Neural cell (in vitro differentiated cells): ENCODE measurements at regions not wholly inside any gene's neighbourhood (a gene's known extent, or its start where the extent isn't known, plus 50 kb on each side); places are given as distances from the start of the nearest gene placed in this dataset.

ENCODE experiments used
- H2AFZ ChIP-seq: fragments of 200-600, 300-800 bp; sonication (generic), shearing (Covaris generic); 2 replicates; pipeline ENCODE4 v1.6.0; 2014; ENCODE audit warnings: low read depth, mild to moderate bottlenecking, antibody characterized with exemption, low read length, moderate library complexity
- H3F3A ChIP-seq: fragments of 200-600 bp; shearing (Covaris generic); 2 replicates; pipeline ENCODE4 v1.6.1; 2016; ENCODE audit warnings: mild to moderate bottlenecking, moderate library complexity, mixed read lengths, antibody characterized with exemption, low read length; ENCODE audit not compliant: insufficient read depth, poor library complexity, severe bottlenecking
- H3K27ac ChIP-seq: fragments of 200-600, 300-800 bp; sonication (generic), shearing (Covaris generic); 2 replicates; pipeline ENCODE4 v1.5.1; 2014; ENCODE audit warnings: mild to moderate bottlenecking, low read length, moderate library complexity
- H3K27me3 ChIP-seq: fragments of 300-800, 200-600 bp; sonication (generic), shearing (Covaris generic); 2 replicates; pipeline ENCODE4 v1.6.0; 2014; ENCODE audit warnings: mild to moderate bottlenecking, low read depth, low read length, moderate library complexity; ENCODE audit not compliant: insufficient read depth
- H3K36me3 ChIP-seq: fragments of 300-800, 200-600 bp; sonication (generic), shearing (Covaris generic); 2 replicates; pipeline ENCODE4 v1.5.1; 2014; ENCODE audit warnings: mild to moderate bottlenecking, antibody characterized with exemption, low read length, moderate library complexity; ENCODE audit not compliant: insufficient read depth
- H3K4me2 ChIP-seq: fragments of 300-800, 200-600 bp; sonication (generic), shearing (Covaris generic); 2 replicates; pipeline ENCODE4 v1.6.0; 2014; ENCODE audit warnings: mild to moderate bottlenecking, low read length
- H3K4me3 ChIP-seq: fragments of 300-800, 200-600 bp; sonication (generic), shearing (Covaris generic); 2 replicates; pipeline ENCODE4 v1.5.1; 2014; ENCODE audit warnings: mild to moderate bottlenecking, low read length, moderate library complexity
- H3K79me2 ChIP-seq: fragments of 200-600 bp; shearing (Covaris generic); replicated peaks from 2 replicates; pipeline ENCODE4 v1.6.0; 2014; ENCODE audit warnings: mild to moderate bottlenecking, low read length, moderate library complexity; ENCODE audit not compliant: insufficient read depth
- H3K9ac ChIP-seq: fragments of 300-800, 200-600 bp; sonication (generic), shearing (Covaris generic); 2 replicates; pipeline ENCODE4 v1.6.1; 2016; ENCODE audit warnings: mild to moderate bottlenecking, low read length, mixed read lengths
- H3K9me2 ChIP-seq: fragments of 200-600 bp; shearing (Covaris generic); 2 replicates; pipeline ENCODE4 v1.6.1; 2016; ENCODE audit warnings: mild to moderate bottlenecking, low read length, mixed read lengths; ENCODE audit not compliant: insufficient read depth
- H3K9me3 ChIP-seq: fragments of 200-600, 300-800 bp; sonication (generic), shearing (Covaris generic); 2 replicates; pipeline ENCODE4 v1.6.1; 2016; ENCODE audit warnings: mild to moderate bottlenecking, mixed run types, low read length, moderate library complexity, mixed read lengths
- H4K20me1 ChIP-seq: fragments of 200-600 bp; shearing (Covaris generic); 2 replicates; pipeline ENCODE4 v1.6.1; 2016; ENCODE audit warnings: mild to moderate bottlenecking, mixed run types; ENCODE audit not compliant: insufficient read depth
- CTCF ChIP-seq: fragments of 450-650 bp; IDR thresholded peaks from 2 replicates; pipeline ENCODE4 v1.5.1; 2014; ENCODE audit warnings: antibody characterized with exemption, mild to moderate bottlenecking, moderate library complexity; ENCODE audit not compliant: poor library complexity, severe bottlenecking
- EP300 ChIP-seq: fragments of 450-650 bp; conservative IDR thresholded peaks from 2 replicates; pipeline ENCODE4 v1.6.1; 2014; ENCODE audit warnings: antibody characterized with exemption, mild to moderate bottlenecking, moderate library complexity; ENCODE audit not compliant: poor library complexity, severe bottlenecking
- EZH2 ChIP-seq: fragments of 200-600, 300-800 bp; shearing (Covaris generic), sonication (generic); IDR thresholded peaks from 2 replicates; pipeline ENCODE4 v1.6.1; 2014; ENCODE audit warnings: antibody characterized with exemption, low read length, borderline replicate concordance, mild to moderate bottlenecking; ENCODE audit not compliant: insufficient read depth, poor library complexity, severe bottlenecking
- MXI1 ChIP-seq: fragments of 450-650 bp; conservative IDR thresholded peaks from 2 replicates; pipeline ENCODE4 v1.6.1; 2014; ENCODE audit warnings: antibody characterized with exemption, mild to moderate bottlenecking; ENCODE audit not compliant: poor library complexity, severe bottlenecking
- POLR2AphosphoS5 ChIP-seq: IDR thresholded peaks from 2 replicates; pipeline ENCODE4 v1.6.1; 2012
- RAD21 ChIP-seq: fragments of 450-650 bp; conservative IDR thresholded peaks from 2 replicates; pipeline ENCODE4 v1.6.1; 2014; ENCODE audit warnings: antibody characterized with exemption, mild to moderate bottlenecking, moderate library complexity
- REST ChIP-seq: IDR thresholded peaks from 2 replicates; pipeline ENCODE4 v1.6.1; 2012; ENCODE audit warnings: borderline replicate concordance
- SMC3 ChIP-seq: fragments of 450-650 bp; conservative IDR thresholded peaks from 2 replicates; pipeline ENCODE4 v1.6.1; 2014; ENCODE audit warnings: antibody characterized with exemption, mild to moderate bottlenecking, moderate library complexity; ENCODE audit not compliant: poor library complexity
- TAF1 ChIP-seq: IDR thresholded peaks from 2 replicates; pipeline ENCODE4 v1.6.1; 2012; ENCODE audit warnings: low read depth

- Histone ChIP-seq H3K9me3 (no peaks in the 10 kb centered on the region), H2AFZ (no peak overlapping the region), H3K4me2 (no peak overlapping the region), H3K27ac (no peak overlapping the region), H3K27me3 (no peaks in the 10 kb centered on the region), H3F3A (no peaks in the 10 kb centered on the region), H3K36me3 (no peaks in the 10 kb centered on the region), H3K9me2 (no peaks in the 10 kb centered on the region), H4K20me1 (no peaks in the 10 kb centered on the region), H3K4me3 (no peak overlapping the region), H3K79me2 (no peaks in the 10 kb centered on the region), H3K9ac (no peak overlapping the region)
- no peak for TF ChIP-seq POLR2AphosphoS5
- no peak for TF ChIP-seq SMC3
- TF ChIP-seq EP300, result no peak
- no peak for TF ChIP-seq EZH2
- TF ChIP-seq REST, result no peak
- no peak for TF ChIP-seq CTCF
- no peak for TF ChIP-seq MXI1
- TF ChIP-seq TAF1, result no peak
- no peak for TF ChIP-seq RAD21
These were observed 108.0 kb upstream of the TRABD2B start for GRCh38 chr1:48105165-48105564.

- Histone ChIP-seq H3K4me3 (no peak overlapping the region), H3K79me2 (no peaks in the 10 kb centered on the region), H3K4me2 (no peak overlapping the region), H3F3A (no peaks in the 10 kb centered on the region), H3K27ac (no peak overlapping the region), H3K9ac (no peak overlapping the region), H4K20me1 (no peaks in the 10 kb centered on the region), H3K36me3 (no peaks in the 10 kb centered on the region), H3K9me2 (no peaks in the 10 kb centered on the region), H3K27me3 (no peaks in the 10 kb centered on the region), H2AFZ (no peak overlapping the region), H3K9me3 (no peaks in the 10 kb centered on the region)
- no peak for TF ChIP-seq REST
- no peak for TF ChIP-seq POLR2AphosphoS5
- TF ChIP-seq EP300, result no peak
- TF ChIP-seq CTCF, result no peak
- no peak for TF ChIP-seq MXI1
- TF ChIP-seq SMC3, result no peak
- TF ChIP-seq EZH2, result no peak
- no peak for TF ChIP-seq TAF1
- no peak for TF ChIP-seq RAD21
These were observed 106.3 kb upstream of the TRABD2B start for GRCh38 chr1:48103495-48103894.
